Endothelial cell of umbilical vein (primary cell): ENCODE measurements at regions not wholly inside any gene's neighbourhood (a gene's known extent, or its start where the extent isn't known, plus 50 kb on each side); places are given as distances from the start of the nearest gene placed in this dataset.

ENCODE experiments used
- BruUV-seq: library from RNA; stranded (reverse); fragments of 400-500 nt; replicated peaks from 2 replicates; lab custom pipeline; 2021; lab: Mats Ljungman, UMichigan
- CTCF ChIA-PET: fragments of 300-600, 350-600 bp; sonication (Branson Sonifier 250); formaldehyde crosslinking; loops from one replicate; lab custom pipeline; 2021; ENCODE audit warnings: antibody characterized with exemption, inconsistent platforms; lab: Charles Lee
- POLR2A ChIA-PET: fragments of 300-600, 350-600 bp; sonication (Branson Sonifier 250); formaldehyde crosslinking; loops from one replicate; lab custom pipeline; 2021; ENCODE audit warnings: antibody characterized with exemption, inconsistent platforms; lab: Charles Lee
- DNase-seq: peaks from one replicate; pipeline ENCODE4 v3.0.0-alpha.2; 2011; ENCODE audit warnings: low read depth, low spot score
- FAIRE-seq: peaks from 2 replicates; lab custom pipeline; 2011; peaks lifted over from hg19 to GRCh38; lab: Jason Lieb, UNC
- H2AFZ ChIP-seq: 2 replicates; pipeline ENCODE4 v1.6.0; 2012; ENCODE audit warnings: low read depth, low read length, control low read depth, inconsistent platforms
- H3K27ac ChIP-seq: 2 replicates; pipeline ENCODE4 v1.5.1; 2011; ENCODE audit warnings: low read depth, mild to moderate bottlenecking, control low read depth, low read length, moderate library complexity; ENCODE audit not compliant: insufficient read depth
- H3K27me3 ChIP-seq, 2 experiments: 2 replicates each; pipeline versions ENCODE4 v1.6.0 to v1.6.1; 2011; ENCODE audit warnings: low read length in 2 of 2, mixed read lengths in 1 of 2; ENCODE audit not compliant: control insufficient read depth in 2 of 2, insufficient read depth in 2 of 2
- H3K36me3 ChIP-seq, 2 experiments: 2 replicates in 1 of 2; 3 replicates in 1 of 2; pipeline ENCODE4 v1.5.1; 2011; ENCODE audit warnings: low read length in 2 of 2, mild to moderate bottlenecking in 1 of 2, moderate library complexity in 1 of 2; ENCODE audit not compliant: control insufficient read depth in 2 of 2, insufficient read depth in 2 of 2; ENCODE audit errors: extremely low read depth in 1 of 2
- H3K4me1 ChIP-seq: 3 replicates; pipeline ENCODE4 v1.5.1; 2011; ENCODE audit warnings: mild to moderate bottlenecking, low read length; ENCODE audit not compliant: control insufficient read depth, insufficient read depth; ENCODE audit errors: extremely low read depth
- H3K4me2 ChIP-seq: 2 replicates; pipeline ENCODE4 v1.6.1; 2011; ENCODE audit warnings: low read length, control low read depth, mixed read lengths; ENCODE audit not compliant: insufficient read depth
- H3K4me3 ChIP-seq, 3 experiments: fragments of 200-600 bp in 1 of 3; sonication (generic), shearing (Covaris generic) in 1 of 3; replicated peaks in 1 of 3; 2 replicates each; pipeline ENCODE4 v1.5.1; 2011 to 2016; ENCODE audit warnings: control low read depth in 3 of 3, low read length in 3 of 3, mild to moderate bottlenecking in 2 of 3, inconsistent platforms in 1 of 3, low read depth in 1 of 3, moderate library complexity in 1 of 3; ENCODE audit not compliant: insufficient read depth in 1 of 3
- H3K79me2 ChIP-seq: 2 replicates; pipeline ENCODE4 v1.6.0; 2012; ENCODE audit warnings: low read length, inconsistent platforms; ENCODE audit not compliant: control insufficient read depth, insufficient read depth
- H3K9ac ChIP-seq: replicated peaks from 2 replicates; pipeline ENCODE3; 2011; ENCODE audit warnings: low read length, control low read depth; ENCODE audit not compliant: insufficient read depth; ENCODE audit errors: extremely low read depth
- H3K9me1 ChIP-seq: replicated peaks from 3 replicates; pipeline ENCODE4 v1.6.0; 2011; ENCODE audit warnings: mild to moderate bottlenecking, low read length; ENCODE audit not compliant: control insufficient read depth, insufficient read depth; ENCODE audit errors: extremely low read depth
- H3K9me3 ChIP-seq: replicated peaks from 2 replicates; pipeline ENCODE4 v1.5.1; 2012; ENCODE audit warnings: low read length, inconsistent platforms; ENCODE audit not compliant: control insufficient read depth, insufficient read depth
- H4K20me1 ChIP-seq: replicated peaks from 2 replicates; pipeline ENCODE3; 2011; ENCODE audit warnings: mild to moderate bottlenecking, low read length; ENCODE audit not compliant: control insufficient read depth, insufficient read depth; ENCODE audit errors: extremely low read depth
- EZH2 ChIP-seq: IDR thresholded peaks from 2 replicates; pipeline ENCODE4 v1.6.1; 2012; ENCODE audit warnings: borderline replicate concordance, low read depth, mild to moderate bottlenecking, moderate library complexity, low read length, inconsistent platforms; ENCODE audit not compliant: severe bottlenecking
- FOS ChIP-seq: IDR thresholded peaks from 2 replicates; pipeline ENCODE4 v1.6.1; 2011; ENCODE audit warnings: mild to moderate bottlenecking, low read length, moderate library complexity, borderline replicate concordance; ENCODE audit not compliant: insufficient read depth
- GATA2 ChIP-seq: IDR thresholded peaks from 2 replicates; pipeline ENCODE4 v1.7.0; 2011; ENCODE audit warnings: low read depth, mild to moderate bottlenecking, moderate library complexity, mixed read lengths, low read length; ENCODE audit not compliant: insufficient read length, insufficient read depth
- MYC ChIP-seq: IDR thresholded peaks from one replicate; pipeline ENCODE4 v1.6.1; 2011; ENCODE audit warnings: mild to moderate bottlenecking, low read depth, low read length
- POLR2A ChIP-seq: IDR thresholded peaks from 2 replicates; pipeline ENCODE4 v1.6.1; 2012; ENCODE audit warnings: low read depth, mild to moderate bottlenecking, control low read depth, low read length
- POLR2AphosphoS5 ChIP-seq: IDR thresholded peaks from 2 replicates; pipeline ENCODE4 v1.6.1; 2012; ENCODE audit warnings: low read depth, mild to moderate bottlenecking, control low read depth, low read length, moderate library complexity; ENCODE audit not compliant: insufficient read depth
- dilution Hi-C: fragments of 300-500 bp; cut with MboI; formaldehyde crosslinking; loops from one replicate; pipeline ENCODE4 v1.15.0; 2019; ENCODE audit warnings: low sequenced_read_pairs; ENCODE audit not compliant: extremely low pct_ligation_motif_present
- intact Hi-C: fragments of 100-400 bp; cut with micrococcal nuclease; formaldehyde crosslinking; loops from one replicate; pipeline ENCODE4 v1.10.0; 2022

DNA sequence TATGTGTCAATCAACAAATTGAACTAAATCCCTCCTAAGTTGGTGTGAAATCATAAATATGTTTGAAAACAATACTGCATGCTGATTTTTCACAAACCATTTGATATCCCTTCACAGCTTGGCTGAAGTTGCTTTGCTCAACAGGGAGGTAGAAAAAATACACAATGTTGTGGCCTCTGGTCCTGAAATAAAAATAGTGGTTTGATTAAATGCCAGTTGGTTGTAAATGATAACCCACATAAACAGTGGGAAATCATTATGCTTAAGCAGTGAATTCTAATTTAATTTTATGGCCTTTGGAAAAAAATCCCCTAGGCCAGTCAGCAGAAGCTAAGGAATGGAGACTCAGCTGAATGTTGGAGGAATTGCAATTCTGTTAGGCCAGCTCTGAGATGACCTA lies 359.4 kb upstream of the CWC22 start:
- no peak for TF ChIP-seq EZH2
- no peak for TF ChIP-seq GATA2
- no peak for TF ChIP-seq POLR2AphosphoS5
- TF ChIP-seq FOS = no peak
- no peak for TF ChIP-seq MYC
- no peak for TF ChIP-seq POLR2A
- dilution Hi-C loops (no loop called here), intact Hi-C loops (no loop called here)
- BruUV-seq = no TSS peak
- Histone ChIP-seq H3K4me2 (no peak overlapping the region), H3K9me3 (no peaks in the 10 kb centered on the region), H3K9ac (no peak overlapping the region), H3K27ac (no peak overlapping the region), H2AFZ (no peak overlapping the region), H3K27me3 (no peaks in the 10 kb centered on the region), H3K4me3 (no peak overlapping the region), H3K36me3 (no peaks in the 10 kb centered on the region), H4K20me1 (no peaks in the 10 kb centered on the region), H3K79me2 (no peaks in the 10 kb centered on the region), H3K9me1 (no peaks in the 10 kb centered on the region), H3K4me1 (no peaks in the 10 kb centered on the region)
- ChIA-PET CTCF (interaction anchor here (0.9 kb wide), 1 partner anchor 9 kb away, joined by 3 read pairs; no protein-coding TSS in a partner anchor), POLR2A (no interaction called here)
- no peak for FAIRE-seq
- no peak for DNase-seq

DNA sequence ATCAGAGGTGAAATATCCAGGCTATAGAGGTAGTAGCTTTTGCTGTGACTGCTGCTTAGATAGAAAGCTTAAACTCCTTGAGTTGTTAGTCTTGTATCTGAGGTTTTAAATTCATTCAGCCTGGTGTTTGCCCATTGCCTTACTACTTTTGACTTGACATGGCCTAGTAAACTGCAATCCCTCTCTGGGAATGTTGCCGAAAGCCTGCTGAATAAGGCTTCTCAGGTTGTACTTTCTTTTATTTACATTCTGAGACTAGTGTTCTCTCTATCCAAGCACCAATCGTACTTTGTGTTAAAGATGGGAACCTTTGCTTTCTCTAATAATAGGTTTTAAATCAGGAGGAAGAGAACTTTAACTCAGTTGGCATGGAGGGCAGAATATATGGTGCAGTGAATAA lies 357.6 kb upstream of the CWC22 start:
- BruUV-seq = no TSS peak
- ChIA-PET POLR2A (no interaction called here), CTCF (no interaction called here)
- Histone ChIP-seq H3K4me1 (no peaks in the 10 kb centered on the region), H3K27ac (no peak overlapping the region), H3K4me3 (no peak overlapping the region), H3K9ac (no peak overlapping the region), H3K36me3 (no peaks in the 10 kb centered on the region), H4K20me1 (no peaks in the 10 kb centered on the region), H3K27me3 (no peaks in the 10 kb centered on the region), H3K9me1 (no peaks in the 10 kb centered on the region), H3K4me2 (no peak overlapping the region), H3K79me2 (no peaks in the 10 kb centered on the region), H2AFZ (no peak overlapping the region), H3K9me3 (no peaks in the 10 kb centered on the region)
- intact Hi-C loops = no loop called here
- FAIRE-seq = no peak
- DNase-seq = no peak
- TF ChIP-seq POLR2A (no peak), MYC (no peak)
- dilution Hi-C loops = no loop called here
